HCT116 (cell line): ENCODE measurements at regions not wholly inside any gene's neighbourhood (a gene's known extent, or its start where the extent isn't known, plus 50 kb on each side); places are given as distances from the start of the nearest gene placed in this dataset.

Source experiments
- ATAC-seq: fragments of 200-7000 bp; cut with Tn5 transposase; 2 replicates; pipeline ENCODE4 v1.9.1; 2020; ENCODE audit warnings: mild to moderate bottlenecking, moderate library complexity
- BruUV-seq: library from RNA; stranded (reverse); fragments of 400-500 nt; replicated peaks from 2 replicates; lab custom pipeline; 2021; lab: Mats Ljungman, UMichigan
- CTCF ChIA-PET: fragments of 300-600 bp; sonication (Branson Sonifier 250); formaldehyde crosslinking; loops from one replicate; lab custom pipeline; 2021; ENCODE audit warnings: antibody characterized with exemption; lab: Charles Lee
- POLR2A ChIA-PET: fragments of 300-600, 350-600 bp; sonication (Branson Sonifier 250); formaldehyde crosslinking; loops from one replicate; lab custom pipeline; 2021; ENCODE audit warnings: antibody characterized with exemption; lab: Charles Lee
- RAD21 ChIA-PET, 2 experiments: fragments of 300-600 bp; sonication (Branson Sonifier 250); formaldehyde crosslinking; loops; one replicate each; lab custom pipeline; 2023; ENCODE audit warnings: low total read pairs in 2 of 2; ENCODE audit not compliant: uncharacterized antibody in 2 of 2, unreplicated experiment in 2 of 2, low non-redundant PET in 1 of 2; lab: Charles Lee
- DNase-seq: peaks from one replicate; pipeline ENCODE4 v3.0.0-alpha.2; 2010; ENCODE audit warnings: low read depth, low spot score
- H2AFZ ChIP-seq: fragments of 200-600 bp; shearing (Covaris generic), sonication (generic); 2 replicates; pipeline ENCODE4 v1.6.1; 2017; ENCODE audit warnings: low read depth, mixed run types, mixed read lengths, antibody characterized with exemption, low read length; ENCODE audit not compliant: poor library complexity, severe bottlenecking
- H3K27ac ChIP-seq: 2 replicates; pipeline ENCODE4 v1.5.1; 2012; ENCODE audit warnings: low read depth, low read length
- H3K27me3 ChIP-seq: fragments of 200-600 bp; sonication (generic); 2 replicates; pipeline ENCODE4 v1.6.1; 2016; ENCODE audit warnings: mixed run types, low read length, mixed read lengths; ENCODE audit not compliant: insufficient read depth
- H3K36me3 ChIP-seq, 2 experiments: fragments of 200-500 bp in 1 of 2; fragments of 200-600 bp in 1 of 2; sonication (Bioruptor generic) in 1 of 2; sonication (generic) in 1 of 2; 2 replicates each; pipeline versions ENCODE4 v1.5.1 to v1.6.1; 2014 to 2016; ENCODE audit warnings: low read length in 2 of 2, inconsistent platforms in 1 of 2, mixed read lengths in 1 of 2, mixed run types in 1 of 2; ENCODE audit not compliant: insufficient read depth in 2 of 2, control insufficient read depth in 1 of 2
- H3K4me1 ChIP-seq, 2 experiments: fragments of 200-600 bp in 1 of 2; sonication (generic) in 1 of 2; 2 replicates each; pipeline versions ENCODE4 v1.5.1 to v1.6.1; 2012 to 2017; ENCODE audit warnings: low read length in 2 of 2, inconsistent platforms in 1 of 2, mild to moderate bottlenecking in 1 of 2, mixed read lengths in 1 of 2, mixed run types in 1 of 2, moderate library complexity in 1 of 2; ENCODE audit not compliant: insufficient read depth in 2 of 2, control insufficient read depth in 1 of 2
- H3K4me2 ChIP-seq: fragments of 200-600 bp; sonication (generic); 2 replicates; pipeline ENCODE4 v1.6.1; 2017; ENCODE audit warnings: mixed run types, low read length, mixed read lengths
- H3K4me3 ChIP-seq, 2 experiments: fragments of 200-600 bp in 1 of 2; sonication (generic) in 1 of 2; replicated peaks in 1 of 2; 2 replicates each; pipeline ENCODE4 v1.5.1; 2011 to 2016; ENCODE audit warnings: low read length in 2 of 2, control low read depth in 1 of 2, low read depth in 1 of 2, mild to moderate bottlenecking in 1 of 2, mixed read lengths in 1 of 2, mixed run types in 1 of 2
- H3K79me2 ChIP-seq: fragments of 200-600 bp; sonication (generic); 2 replicates; pipeline ENCODE4 v1.6.1; 2017; ENCODE audit warnings: mild to moderate bottlenecking, mixed run types, low read length, moderate library complexity, mixed read lengths; ENCODE audit not compliant: insufficient read depth
- H3K9ac ChIP-seq: fragments of 200-600 bp; sonication (generic); 2 replicates; pipeline ENCODE4 v1.6.1; 2016; ENCODE audit warnings: low read length, mixed read lengths
- H3K9me2 ChIP-seq: fragments of 200-600 bp; sonication (generic), shearing (Covaris generic); 2 replicates; pipeline ENCODE4 v1.6.1; 2017; ENCODE audit warnings: mixed run types, mild to moderate bottlenecking, moderate library complexity; ENCODE audit not compliant: insufficient read depth
- H3K9me3 ChIP-seq, 2 experiments: fragments of 200-500 bp in 1 of 2; fragments of 200-600 bp in 1 of 2; sonication (Bioruptor generic) in 1 of 2; sonication (generic) in 1 of 2; 2 replicates each; pipeline ENCODE4 v1.6.1; 2014 to 2017; ENCODE audit warnings: low read length in 2 of 2, mixed read lengths in 2 of 2, inconsistent platforms in 1 of 2, low read depth in 1 of 2, mild to moderate bottlenecking in 1 of 2, mixed run types in 1 of 2, moderate library complexity in 1 of 2; ENCODE audit not compliant: control insufficient read depth in 1 of 2, insufficient read depth in 1 of 2
- H4K20me1 ChIP-seq: fragments of 200-600 bp; sonication (generic), shearing (Covaris generic); 2 replicates; pipeline ENCODE4 v1.6.1; 2017; ENCODE audit warnings: mixed run types, mild to moderate bottlenecking, moderate library complexity; ENCODE audit not compliant: insufficient read depth
- CBX3 ChIP-seq: IDR thresholded peaks from 2 replicates; pipeline ENCODE4 v1.6.1; 2012; ENCODE audit warnings: low read depth
- ELF1 ChIP-seq: IDR thresholded peaks from 2 replicates; pipeline ENCODE4 v1.6.1; 2012; ENCODE audit warnings: low read depth, borderline replicate concordance
- EZH2 ChIP-seq: fragments of 200-600 bp; sonication (generic); IDR thresholded peaks from 2 replicates; pipeline ENCODE4 v1.6.1; 2017; ENCODE audit warnings: antibody characterized with exemption, mixed run types
- EZH2phosphoT487 ChIP-seq: fragments of 200-600 bp; IDR thresholded peaks from 2 replicates; pipeline ENCODE4 v1.6.1; 2018; ENCODE audit warnings: antibody characterized with exemption, borderline replicate concordance
- FOSL1 ChIP-seq: IDR thresholded peaks from 2 replicates; pipeline ENCODE4 v1.6.1; 2012; ENCODE audit warnings: low read depth
- JUND ChIP-seq: IDR thresholded peaks from 2 replicates; pipeline ENCODE4 v1.6.1; 2012
- POLR2A ChIP-seq: IDR thresholded peaks from 2 replicates; pipeline ENCODE4 v1.7.0; 2011; ENCODE audit warnings: borderline replicate concordance; ENCODE audit not compliant: insufficient read depth, insufficient read length; ENCODE audit errors: extremely low read depth
- RAD21 ChIP-seq: IDR thresholded peaks from 2 replicates; pipeline ENCODE4 v1.6.1; 2012; ENCODE audit warnings: low read depth, mild to moderate bottlenecking
- SIN3A ChIP-seq: IDR thresholded peaks from 2 replicates; pipeline ENCODE4 v1.6.1; 2012; ENCODE audit warnings: low read depth
- SP1 ChIP-seq: IDR thresholded peaks from 2 replicates; pipeline ENCODE4 v1.6.1; 2012; ENCODE audit warnings: low read depth
- SRF ChIP-seq: IDR thresholded peaks from 2 replicates; pipeline ENCODE4 v1.6.1; 2012; ENCODE audit warnings: low read depth
- TCF7L2 ChIP-seq: IDR thresholded peaks from 2 replicates; pipeline ENCODE4 v1.7.0; 2011; ENCODE audit warnings: borderline replicate concordance, inconsistent platforms; ENCODE audit not compliant: insufficient read depth, insufficient read length; ENCODE audit errors: extremely low read depth
- YY1 ChIP-seq: IDR thresholded peaks from 2 replicates; pipeline ENCODE4 v1.6.1; 2011; ENCODE audit warnings: low read length, low read depth, moderate library complexity, mild to moderate bottlenecking; ENCODE audit not compliant: insufficient replicate concordance; ENCODE audit errors: extremely low read depth
- ZFX ChIP-seq: fragments of 450-650 bp; IDR thresholded peaks from 2 replicates; pipeline ENCODE4 v1.6.1; 2017
- ZNF274 ChIP-seq: fragments of 200-500 bp; sonication (Bioruptor generic); IDR thresholded peaks from 2 replicates; pipeline ENCODE4 v1.6.1; 2014; ENCODE audit warnings: mild to moderate bottlenecking, low read depth, low read length, inconsistent platforms
- intact Hi-C: fragments of 100-400 bp; cut with micrococcal nuclease; formaldehyde crosslinking; loops from 2 replicates; pipeline ENCODE4 v1.10.0; 2022
- TF ChIP-seq, protein P1 (sequence below): IDR thresholded peaks from 2 replicates; pipeline ENCODE4 v1.6.1; 2012; ENCODE audit warnings: low read depth
- TF ChIP-seq, protein P2 (sequence below): IDR thresholded peaks from 2 replicates; pipeline ENCODE4 v1.6.1; 2011; ENCODE audit warnings: mild to moderate bottlenecking, low read length, moderate library complexity; ENCODE audit not compliant: insufficient replicate concordance; ENCODE audit errors: extremely low read depth
- TF ChIP-seq, protein P3 (sequence below): IDR thresholded peaks from 2 replicates; pipeline ENCODE4 v1.6.1; 2012
- TF ChIP-seq, protein P4 (sequence below): IDR thresholded peaks from 2 replicates; pipeline ENCODE4 v1.6.1; 2012

DNA sequence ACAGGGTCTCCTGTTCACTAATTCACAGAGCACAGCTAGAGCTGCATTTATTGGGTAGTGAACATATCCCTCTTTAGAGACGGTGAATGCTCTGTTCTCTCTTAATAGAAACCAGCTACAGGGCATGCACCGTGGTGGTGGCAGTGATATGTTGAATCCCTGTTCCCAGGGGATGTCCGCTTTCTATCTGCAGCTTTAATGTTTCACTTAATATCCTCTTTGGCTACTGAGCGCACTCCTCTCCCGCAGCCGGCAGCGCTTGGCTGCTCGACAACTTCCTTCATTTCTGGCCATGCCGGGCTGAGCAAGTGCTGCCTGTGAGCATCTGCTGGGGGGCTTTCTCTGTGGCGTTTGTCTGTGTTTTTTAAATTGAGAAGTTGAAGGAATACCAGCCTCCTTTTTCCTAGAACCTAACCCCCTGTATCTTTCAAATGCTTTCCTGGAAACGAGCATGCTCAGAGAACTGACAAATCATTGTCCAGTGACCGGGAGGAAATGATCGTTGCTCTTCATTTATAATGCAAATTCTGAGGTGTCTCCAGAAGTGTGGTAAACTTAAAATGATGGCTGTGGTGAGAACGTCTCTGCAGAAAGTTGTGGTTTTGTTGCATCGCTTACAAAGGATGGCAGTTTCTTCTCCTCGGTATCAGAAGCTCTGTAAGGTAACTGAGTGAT is 297.9 kb downstream of the UTRN start:
- peaks cover 0 to 4% of the 10 kb centered on the region in 2 experiments; a peak in 1 of 4 replicates for H3K36me3 ChIP-seq
- intact Hi-C loops: loop anchor here (5.0 to 10.0 kb wide), 2 partner anchors 902 to 1119 kb away; no protein-coding TSS in a partner anchor
- peaks cover 0 to 13% of the 10 kb centered on the region in 2 experiments; a peak in 2 of 4 replicates for H3K4me1 ChIP-seq
- no peaks in the 10 kb centered on the region for H3K9me3 ChIP-seq
- no TSS peak for BruUV-seq
- no peak overlapping the region for H3K9ac ChIP-seq
- no peaks in the 10 kb centered on the region for H3K27me3 ChIP-seq
- no peak for DNase-seq
- no peak overlapping the region for H3K4me2 ChIP-seq
- no peak for TF ChIP-seq RAD21
- TF ChIP-seq JUND: no peak
- TF ChIP-seq SIN3A: no peak
- TF ChIP-seq YY1: no peak
- TF ChIP-seq, protein P1, sequence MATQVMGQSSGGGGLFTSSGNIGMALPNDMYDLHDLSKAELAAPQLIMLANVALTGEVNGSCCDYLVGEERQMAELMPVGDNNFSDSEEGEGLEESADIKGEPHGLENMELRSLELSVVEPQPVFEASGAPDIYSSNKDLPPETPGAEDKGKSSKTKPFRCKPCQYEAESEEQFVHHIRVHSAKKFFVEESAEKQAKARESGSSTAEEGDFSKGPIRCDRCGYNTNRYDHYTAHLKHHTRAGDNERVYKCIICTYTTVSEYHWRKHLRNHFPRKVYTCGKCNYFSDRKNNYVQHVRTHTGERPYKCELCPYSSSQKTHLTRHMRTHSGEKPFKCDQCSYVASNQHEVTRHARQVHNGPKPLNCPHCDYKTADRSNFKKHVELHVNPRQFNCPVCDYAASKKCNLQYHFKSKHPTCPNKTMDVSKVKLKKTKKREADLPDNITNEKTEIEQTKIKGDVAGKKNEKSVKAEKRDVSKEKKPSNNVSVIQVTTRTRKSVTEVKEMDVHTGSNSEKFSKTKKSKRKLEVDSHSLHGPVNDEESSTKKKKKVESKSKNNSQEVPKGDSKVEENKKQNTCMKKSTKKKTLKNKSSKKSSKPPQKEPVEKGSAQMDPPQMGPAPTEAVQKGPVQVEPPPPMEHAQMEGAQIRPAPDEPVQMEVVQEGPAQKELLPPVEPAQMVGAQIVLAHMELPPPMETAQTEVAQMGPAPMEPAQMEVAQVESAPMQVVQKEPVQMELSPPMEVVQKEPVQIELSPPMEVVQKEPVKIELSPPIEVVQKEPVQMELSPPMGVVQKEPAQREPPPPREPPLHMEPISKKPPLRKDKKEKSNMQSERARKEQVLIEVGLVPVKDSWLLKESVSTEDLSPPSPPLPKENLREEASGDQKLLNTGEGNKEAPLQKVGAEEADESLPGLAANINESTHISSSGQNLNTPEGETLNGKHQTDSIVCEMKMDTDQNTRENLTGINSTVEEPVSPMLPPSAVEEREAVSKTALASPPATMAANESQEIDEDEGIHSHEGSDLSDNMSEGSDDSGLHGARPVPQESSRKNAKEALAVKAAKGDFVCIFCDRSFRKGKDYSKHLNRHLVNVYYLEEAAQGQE: no peak
- no peak for TF ChIP-seq ELF1
- TF ChIP-seq, protein P2, sequence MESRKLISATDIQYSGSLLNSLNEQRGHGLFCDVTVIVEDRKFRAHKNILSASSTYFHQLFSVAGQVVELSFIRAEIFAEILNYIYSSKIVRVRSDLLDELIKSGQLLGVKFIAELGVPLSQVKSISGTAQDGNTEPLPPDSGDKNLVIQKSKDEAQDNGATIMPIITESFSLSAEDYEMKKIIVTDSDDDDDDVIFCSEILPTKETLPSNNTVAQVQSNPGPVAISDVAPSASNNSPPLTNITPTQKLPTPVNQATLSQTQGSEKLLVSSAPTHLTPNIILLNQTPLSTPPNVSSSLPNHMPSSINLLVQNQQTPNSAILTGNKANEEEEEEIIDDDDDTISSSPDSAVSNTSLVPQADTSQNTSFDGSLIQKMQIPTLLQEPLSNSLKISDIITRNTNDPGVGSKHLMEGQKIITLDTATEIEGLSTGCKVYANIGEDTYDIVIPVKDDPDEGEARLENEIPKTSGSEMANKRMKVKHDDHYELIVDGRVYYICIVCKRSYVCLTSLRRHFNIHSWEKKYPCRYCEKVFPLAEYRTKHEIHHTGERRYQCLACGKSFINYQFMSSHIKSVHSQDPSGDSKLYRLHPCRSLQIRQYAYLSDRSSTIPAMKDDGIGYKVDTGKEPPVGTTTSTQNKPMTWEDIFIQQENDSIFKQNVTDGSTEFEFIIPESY: no peak
- TF ChIP-seq POLR2A: no peak
- TF ChIP-seq ZFX: no peak
- no peak for TF ChIP-seq EZH2phosphoT487
- no peak for TF ChIP-seq CBX3
- no peak for TF ChIP-seq ZNF274
- TF ChIP-seq, protein P3, sequence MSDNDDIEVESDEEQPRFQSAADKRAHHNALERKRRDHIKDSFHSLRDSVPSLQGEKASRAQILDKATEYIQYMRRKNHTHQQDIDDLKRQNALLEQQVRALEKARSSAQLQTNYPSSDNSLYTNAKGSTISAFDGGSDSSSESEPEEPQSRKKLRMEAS: no peak
- TF ChIP-seq SRF: no peak
- TF ChIP-seq, protein P4, sequence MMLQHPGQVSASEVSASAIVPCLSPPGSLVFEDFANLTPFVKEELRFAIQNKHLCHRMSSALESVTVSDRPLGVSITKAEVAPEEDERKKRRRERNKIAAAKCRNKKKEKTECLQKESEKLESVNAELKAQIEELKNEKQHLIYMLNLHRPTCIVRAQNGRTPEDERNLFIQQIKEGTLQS: no peak
- TF ChIP-seq SP1: no peak
- no peak for TF ChIP-seq FOSL1
- no peak for TF ChIP-seq TCF7L2
- TF ChIP-seq EZH2: no peak
- H3K79me2 ChIP-seq: no peaks in the 10 kb centered on the region
- H3K9me2 ChIP-seq: no peaks in the 10 kb centered on the region
- ATAC-seq: no peak
- no peak overlapping the region for H3K27ac ChIP-seq
- H3K4me3 ChIP-seq: no peak overlapping the region
- no peak overlapping the region for H2AFZ ChIP-seq
- ChIA-PET RAD21 (no interaction called here), POLR2A (no interaction called here), CTCF (interaction anchor here (0.7 to 3.4 kb wide), 3 partner anchors 16 to 554 kb away, joined by 4 to 28 read pairs (median 5); no protein-coding TSS in a partner anchor)
- no peaks in the 10 kb centered on the region for H4K20me1 ChIP-seq
